ENCODE measurements at regions not wholly inside any gene's neighbourhood (a gene's known extent, or its start where the extent isn't known, plus 50 kb on each side); places are given as distances from the start of the nearest gene placed in this dataset.

GRCh38 chr9:109579191-109579948 is 81.3 kb upstream of the PTPN3 start:
- FAIRE-seq (no peak), ATAC-seq (no peak), DNase-seq (ENCODE audit: low read depth in 1 of 2, low spot score in 1 of 2) (no peak)
- Histone ChIP-seq H3K4me3 (no peak overlapping the region), H3K27ac (no peak overlapping the region), H3K9me3 (no peaks in the 10 kb centered on the region), H3K4me1 (no peaks in the 10 kb centered on the region), H3K4me2 (no peak overlapping the region)
- TF ChIP-seq HDAC2 (IDR thresholded peaks at IDR 0.05) (no peak), ELK1 (IDR thresholded peaks at IDR 0.05; ENCODE audit: low read depth, low read length) (no peak), CBX8 (IDR thresholded peaks at IDR 0.05) (no peak), KDM5A (IDR thresholded peaks at IDR 0.05) (no peak), MAFK (IDR thresholded peaks at IDR 0.05; ENCODE audit: partially characterized antibody) (peak; percentile 14), RFX5 (IDR thresholded peaks at IDR 0.05) (no peak), KDM1A (IDR thresholded peaks at IDR 0.05; ENCODE audit: low read depth) (no peak)
- TF ChIP-seq, protein P1, sequence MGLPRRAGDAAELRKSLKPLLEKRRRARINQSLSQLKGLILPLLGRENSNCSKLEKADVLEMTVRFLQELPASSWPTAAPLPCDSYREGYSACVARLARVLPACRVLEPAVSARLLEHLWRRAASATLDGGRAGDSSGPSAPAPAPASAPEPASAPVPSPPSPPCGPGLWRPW (IDR thresholded peaks at IDR 0.05): no peak
- CTCF ChIA-PET: no interaction called here
- WGBS (ENCODE audit: missing lambda C conversion rate): 72% methylated on average over 6 of the region's 6 CpGs
- POLR2A ChIA-PET: no interaction called here

- ATAC-seq (no peak), FAIRE-seq (no peak), DNase-seq (ENCODE audit: low read depth in 1 of 2, low spot score in 1 of 2) (no peak)
- H3K4me1 ChIP-seq: no peaks in the 10 kb centered on the region
- H3K4me2 ChIP-seq: no peak overlapping the region
- no peak overlapping the region for H3K4me3 ChIP-seq
- CTCF ChIA-PET: no interaction called here
- no peaks in the 10 kb centered on the region for H3K9me3 ChIP-seq
- TF ChIP-seq ATOH8 (CRISPR knock-in tag; IDR thresholded peaks at IDR 0.05; ENCODE audit: low read depth): no peak
- no peak for TF ChIP-seq HEYL (CRISPR knock-in tag; IDR thresholded peaks at IDR 0.05)
- TF ChIP-seq, protein P1 (IDR thresholded peaks at IDR 0.05): no peak
- no peak for TF ChIP-seq CEBPB (IDR thresholded peaks at IDR 0.05)
- no peak for TF ChIP-seq SMC3 (IDR thresholded peaks at IDR 0.05)
- TF ChIP-seq FOSB (CRISPR knock-in tag; IDR thresholded peaks at IDR 0.05): no peak
- no peak for TF ChIP-seq PHF8 (IDR thresholded peaks at IDR 0.05; ENCODE audit: borderline replicate concordance, low read depth)
- TF ChIP-seq RCOR1 (IDR thresholded peaks at IDR 0.05; ENCODE audit: low read depth, low read length): no peak
- TF ChIP-seq RARB (CRISPR knock-in tag; IDR thresholded peaks at IDR 0.05): no peak
- TF ChIP-seq HOXB5 (CRISPR knock-in tag; IDR thresholded peaks at IDR 0.05): no peak
- TF ChIP-seq HDAC2 (IDR thresholded peaks at IDR 0.05): no peak
- TF ChIP-seq CTCF (IDR thresholded peaks at IDR 0.05): no peak
- no peak for TF ChIP-seq MAZ (IDR thresholded peaks at IDR 0.05; ENCODE audit: borderline replicate concordance, low read depth, low read length)
- TF ChIP-seq EHF (CRISPR knock-in tag; IDR thresholded peaks at IDR 0.05): no peak
- no peak for TF ChIP-seq NR3C1 (IDR thresholded peaks at IDR 0.05)
- TF ChIP-seq, protein P2, sequence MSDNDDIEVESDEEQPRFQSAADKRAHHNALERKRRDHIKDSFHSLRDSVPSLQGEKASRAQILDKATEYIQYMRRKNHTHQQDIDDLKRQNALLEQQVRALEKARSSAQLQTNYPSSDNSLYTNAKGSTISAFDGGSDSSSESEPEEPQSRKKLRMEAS (IDR thresholded peaks at IDR 0.05): no peak
- TF ChIP-seq, protein P3, sequence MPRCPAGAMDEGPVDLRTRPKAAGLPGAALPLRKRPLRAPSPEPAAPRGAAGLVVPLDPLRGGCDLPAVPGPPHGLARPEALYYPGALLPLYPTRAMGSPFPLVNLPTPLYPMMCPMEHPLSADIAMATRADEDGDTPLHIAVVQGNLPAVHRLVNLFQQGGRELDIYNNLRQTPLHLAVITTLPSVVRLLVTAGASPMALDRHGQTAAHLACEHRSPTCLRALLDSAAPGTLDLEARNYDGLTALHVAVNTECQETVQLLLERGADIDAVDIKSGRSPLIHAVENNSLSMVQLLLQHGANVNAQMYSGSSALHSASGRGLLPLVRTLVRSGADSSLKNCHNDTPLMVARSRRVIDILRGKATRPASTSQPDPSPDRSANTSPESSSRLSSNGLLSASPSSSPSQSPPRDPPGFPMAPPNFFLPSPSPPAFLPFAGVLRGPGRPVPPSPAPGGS (IDR thresholded peaks at IDR 0.05): no peak
- POLR2A ChIA-PET: no interaction called here
- H3K27ac ChIP-seq: no peak overlapping the region
Measured at GRCh38 chr9:109582386-109582785, 84.3 kb upstream of the PTPN3 start.
